Activated B cell treated with CpG ODN at 0.5 μM for 24 hours (primary cell): ENCODE measurements at regions not wholly inside any gene's neighbourhood (a gene's known extent, or its start where the extent isn't known, plus 50 kb on each side); places are given as distances from the start of the nearest gene placed in this dataset.

Experiments used
- ATAC-seq: fragments of 200-7000 bp; cut with Tn5 transposase; one replicate; pipeline ENCODE4 v1.10.0; 2021; ENCODE audit warnings: low read depth, mild to moderate bottlenecking, moderate library complexity
- CTCF ChIA-PET: fragments of 350-600 bp; sonication (Branson Sonifier 250); formaldehyde crosslinking; loops from one replicate; lab custom pipeline; 2021; ENCODE audit warnings: antibody characterized with exemption; lab: Charles Lee
- POLR2A ChIA-PET: fragments of 350-600 bp; sonication (Branson Sonifier 250); formaldehyde crosslinking; loops from one replicate; lab custom pipeline; 2021; ENCODE audit warnings: antibody characterized with exemption; lab: Charles Lee
- DNase-seq: peaks from one replicate; pipeline ENCODE4 v3.0.0; 2022
- H3K27ac Mint-ChIP-seq: one replicate; pipeline ENCODE4 v1.8.0; 2020; ENCODE audit warnings: mixed read lengths
- H3K27me3 Mint-ChIP-seq: one replicate; pipeline ENCODE4 v1.8.0; 2021; ENCODE audit warnings: mixed read lengths
- H3K36me3 Mint-ChIP-seq: one replicate; pipeline ENCODE4 v1.8.0; 2021; ENCODE audit warnings: low read depth, mixed read lengths
- H3K4me1 Mint-ChIP-seq: one replicate; pipeline ENCODE4 v1.8.0; 2021; ENCODE audit warnings: mixed read lengths
- H3K4me3 Mint-ChIP-seq: one replicate; pipeline ENCODE4 v1.8.0; 2020; ENCODE audit warnings: mild to moderate bottlenecking, mixed read lengths
- H3K9me3 Mint-ChIP-seq: one replicate; pipeline ENCODE4 v1.8.0; 2020; ENCODE audit warnings: mixed read lengths
- intact Hi-C: fragments of 100-400 bp; cut with micrococcal nuclease; formaldehyde crosslinking; loops from one replicate; pipeline ENCODE4 v1.15.1; 2024
- TF ChIP-seq, protein P1 (sequence below): fragments of 200-600 bp; IDR thresholded peaks from one replicate; pipeline ENCODE4 v1.8.0; 2022; ENCODE audit warnings: antibody characterized with exemption, mild to moderate bottlenecking

DNA sequence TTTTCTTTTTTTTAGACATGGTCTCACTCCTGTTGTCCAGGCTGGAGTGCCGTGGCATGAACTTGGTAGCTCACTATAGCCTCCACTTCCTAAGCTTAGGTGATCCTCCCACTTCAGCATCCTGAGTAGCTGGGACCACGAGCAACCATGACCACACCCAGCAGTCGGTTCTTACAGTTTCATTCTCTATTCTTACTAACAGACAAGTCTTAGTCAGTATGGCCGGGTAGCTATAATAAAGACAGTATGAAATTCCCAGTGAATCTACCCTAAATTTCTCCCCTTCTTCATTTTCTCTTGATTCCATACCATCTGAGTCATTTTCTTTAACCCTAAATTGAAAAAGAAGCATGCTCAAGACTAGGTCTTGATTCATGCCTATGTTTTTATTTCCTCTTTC, 775.3 kb upstream of the NRXN1 start:
- Mint-ChIP-seq H3K27ac (no peak overlapping the region), H3K9me3 (peaks cover under 1% of the 10 kb centered on the region), H3K36me3 (no peaks in the 10 kb centered on the region), H3K4me3 (no peak overlapping the region), H3K27me3 (no peaks in the 10 kb centered on the region), H3K4me1 (no peaks in the 10 kb centered on the region)
- TF ChIP-seq, protein P1, sequence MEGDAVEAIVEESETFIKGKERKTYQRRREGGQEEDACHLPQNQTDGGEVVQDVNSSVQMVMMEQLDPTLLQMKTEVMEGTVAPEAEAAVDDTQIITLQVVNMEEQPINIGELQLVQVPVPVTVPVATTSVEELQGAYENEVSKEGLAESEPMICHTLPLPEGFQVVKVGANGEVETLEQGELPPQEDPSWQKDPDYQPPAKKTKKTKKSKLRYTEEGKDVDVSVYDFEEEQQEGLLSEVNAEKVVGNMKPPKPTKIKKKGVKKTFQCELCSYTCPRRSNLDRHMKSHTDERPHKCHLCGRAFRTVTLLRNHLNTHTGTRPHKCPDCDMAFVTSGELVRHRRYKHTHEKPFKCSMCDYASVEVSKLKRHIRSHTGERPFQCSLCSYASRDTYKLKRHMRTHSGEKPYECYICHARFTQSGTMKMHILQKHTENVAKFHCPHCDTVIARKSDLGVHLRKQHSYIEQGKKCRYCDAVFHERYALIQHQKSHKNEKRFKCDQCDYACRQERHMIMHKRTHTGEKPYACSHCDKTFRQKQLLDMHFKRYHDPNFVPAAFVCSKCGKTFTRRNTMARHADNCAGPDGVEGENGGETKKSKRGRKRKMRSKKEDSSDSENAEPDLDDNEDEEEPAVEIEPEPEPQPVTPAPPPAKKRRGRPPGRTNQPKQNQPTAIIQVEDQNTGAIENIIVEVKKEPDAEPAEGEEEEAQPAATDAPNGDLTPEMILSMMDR, result no peak
- CTCF ChIA-PET, result no interaction called here
- POLR2A ChIA-PET, result no interaction called here
- ATAC-seq (no peak), DNase-seq (no peak)
- intact Hi-C loops, result no loop called here

DNA sequence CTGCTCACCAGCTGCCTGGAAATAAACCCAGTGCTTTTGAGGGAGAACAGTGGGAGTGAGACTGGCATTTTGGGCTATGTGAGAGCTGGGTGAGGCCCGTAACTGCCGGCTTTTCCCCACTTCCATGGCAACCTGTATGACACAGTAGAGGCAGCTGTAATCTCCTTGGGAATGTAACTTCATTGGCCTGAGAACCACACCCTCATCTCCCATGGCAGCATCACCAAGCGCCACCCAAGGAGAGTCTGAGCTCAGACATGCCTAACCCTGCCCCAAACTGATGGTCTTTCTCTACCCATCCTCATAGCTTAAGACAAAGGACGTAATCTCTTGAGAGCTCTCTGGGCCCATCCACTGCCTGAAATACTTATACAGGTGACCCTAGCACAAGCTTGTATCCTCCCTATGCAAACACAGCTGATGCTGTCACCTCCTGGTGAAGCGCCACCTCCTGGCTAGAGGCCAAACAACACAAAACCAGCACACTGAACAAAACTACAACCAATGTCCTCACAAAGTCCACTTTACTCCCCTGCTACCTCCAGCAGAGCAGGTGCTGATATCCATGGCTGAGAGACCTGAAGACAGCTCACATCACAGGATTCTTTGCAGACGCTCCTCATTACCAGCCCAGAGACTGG, 763.4 kb upstream of the NRXN1 start:
- DNase-seq (no peak), ATAC-seq (no peak)
- H3K27ac Mint-ChIP-seq, result no peak overlapping the region
- H3K36me3 Mint-ChIP-seq, result no peaks in the 10 kb centered on the region
- no peaks in the 10 kb centered on the region for H3K27me3 Mint-ChIP-seq
- TF ChIP-seq, protein P1, result no peak
- H3K4me1 Mint-ChIP-seq, result no peaks in the 10 kb centered on the region
- no peak overlapping the region for H3K4me3 Mint-ChIP-seq
- ChIA-PET CTCF (no interaction called here), POLR2A (no interaction called here)
- intact Hi-C loops, result no loop called here
- H3K9me3 Mint-ChIP-seq, result peaks cover 4% of the 10 kb centered on the region

DNA sequence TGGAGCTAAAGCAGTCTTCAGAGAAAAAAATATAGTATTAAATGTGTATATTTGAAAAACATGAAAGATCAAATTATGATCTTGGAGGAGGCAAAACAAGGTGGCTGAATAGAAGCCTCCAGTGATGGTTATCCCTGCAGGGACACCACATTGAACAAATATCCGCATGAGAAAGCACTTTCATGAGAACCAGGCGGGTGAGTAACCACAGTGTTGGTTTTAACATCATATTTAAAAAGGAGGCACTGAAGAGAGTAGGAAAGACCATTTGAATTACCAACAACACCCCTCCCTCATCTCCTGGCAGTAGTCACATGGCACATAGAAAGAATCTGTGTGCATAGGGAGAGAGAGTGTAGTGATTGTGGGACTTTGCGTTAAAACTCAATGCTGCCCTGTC, 759.6 kb upstream of the NRXN1 start:
- ChIA-PET CTCF (no interaction called here), POLR2A (no interaction called here)
- Mint-ChIP-seq H3K36me3 (no peaks in the 10 kb centered on the region), H3K4me1 (no peaks in the 10 kb centered on the region), H3K4me3 (no peak overlapping the region), H3K9me3 (no peaks in the 10 kb centered on the region), H3K27me3 (no peaks in the 10 kb centered on the region), H3K27ac (no peak overlapping the region)
- TF ChIP-seq, protein P1, result no peak
- DNase-seq (no peak), ATAC-seq (no peak)
- intact Hi-C loops, result no loop called here

DNA sequence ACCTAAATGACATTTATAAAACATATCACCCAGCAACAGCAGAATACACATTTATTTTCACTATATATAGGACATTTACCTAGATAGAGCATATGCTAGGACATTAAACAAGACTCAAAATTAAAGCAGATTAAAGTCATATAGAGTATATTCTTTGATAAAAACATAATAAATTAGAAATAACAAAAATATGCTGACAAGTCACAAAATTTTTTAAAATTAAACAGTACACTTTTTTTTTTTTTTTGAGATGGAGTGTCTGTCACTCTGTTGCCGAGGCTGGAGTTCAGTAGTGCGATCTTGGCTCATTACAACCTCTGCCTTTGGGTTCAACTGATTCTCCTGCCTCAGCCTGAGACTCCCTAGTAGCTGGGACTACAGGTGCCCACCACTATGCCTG, 758.9 kb upstream of the NRXN1 start:
- Mint-ChIP-seq H3K27me3 (no peaks in the 10 kb centered on the region), H3K4me3 (no peak overlapping the region), H3K4me1 (no peaks in the 10 kb centered on the region), H3K27ac (no peak overlapping the region), H3K36me3 (no peaks in the 10 kb centered on the region), H3K9me3 (no peaks in the 10 kb centered on the region)
- TF ChIP-seq, protein P1, result no peak
- ChIA-PET POLR2A (no interaction called here), CTCF (no interaction called here)
- intact Hi-C loops, result no loop called here
- DNase-seq, result no peak
- ATAC-seq, result no peak

DNA sequence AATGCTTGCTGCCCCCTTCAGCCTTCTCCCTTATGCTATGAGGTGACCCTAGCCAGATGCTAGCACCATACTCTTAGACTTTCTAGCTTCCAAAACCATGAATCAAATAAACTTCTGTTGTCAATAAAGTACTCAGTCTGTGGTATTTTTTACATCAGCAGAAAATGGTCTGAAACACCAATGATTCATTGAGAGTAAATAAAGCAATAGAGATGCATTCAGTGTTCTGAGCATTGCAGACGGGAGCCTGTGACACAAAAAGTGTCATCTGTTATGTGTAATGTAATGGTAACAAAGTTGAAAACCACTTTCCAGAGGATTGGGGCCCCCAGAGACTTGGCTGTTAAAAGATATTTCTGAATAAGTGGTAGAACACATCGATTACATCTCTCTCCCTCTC, 758.0 kb upstream of the NRXN1 start:
- TF ChIP-seq, protein P1, result no peak
- Mint-ChIP-seq H3K27ac (no peak overlapping the region), H3K4me3 (no peak overlapping the region), H3K27me3 (no peaks in the 10 kb centered on the region), H3K4me1 (no peaks in the 10 kb centered on the region), H3K36me3 (no peaks in the 10 kb centered on the region), H3K9me3 (no peaks in the 10 kb centered on the region)
- DNase-seq, result no peak
- ChIA-PET POLR2A (no interaction called here), CTCF (no interaction called here)
- ATAC-seq, result no peak
- intact Hi-C loops, result no loop called here
